Choroid plexus epithelial cell (primary cell): ENCODE measurements at regions not wholly inside any gene's neighbourhood (a gene's known extent, or its start where the extent isn't known, plus 50 kb on each side); places are given as distances from the start of the nearest gene placed in this dataset.

Experiments used
- DNase-seq: peaks from one replicate; pipeline ENCODE4 v3.0.0-alpha.2; 2010; ENCODE audit warnings: low read depth
- H3K4me3 ChIP-seq: 2 replicates; pipeline ENCODE4 v1.5.1; 2011; ENCODE audit warnings: low read depth, mild to moderate bottlenecking, control low read depth, low read length, moderate library complexity
- TF ChIP-seq, protein P1 (sequence below): conservative IDR thresholded peaks from 2 replicates; pipeline ENCODE4 v1.5.1; 2011; ENCODE audit warnings: low read depth, mild to moderate bottlenecking, control low read depth, inconsistent platforms, low read length, moderate library complexity

DNA sequence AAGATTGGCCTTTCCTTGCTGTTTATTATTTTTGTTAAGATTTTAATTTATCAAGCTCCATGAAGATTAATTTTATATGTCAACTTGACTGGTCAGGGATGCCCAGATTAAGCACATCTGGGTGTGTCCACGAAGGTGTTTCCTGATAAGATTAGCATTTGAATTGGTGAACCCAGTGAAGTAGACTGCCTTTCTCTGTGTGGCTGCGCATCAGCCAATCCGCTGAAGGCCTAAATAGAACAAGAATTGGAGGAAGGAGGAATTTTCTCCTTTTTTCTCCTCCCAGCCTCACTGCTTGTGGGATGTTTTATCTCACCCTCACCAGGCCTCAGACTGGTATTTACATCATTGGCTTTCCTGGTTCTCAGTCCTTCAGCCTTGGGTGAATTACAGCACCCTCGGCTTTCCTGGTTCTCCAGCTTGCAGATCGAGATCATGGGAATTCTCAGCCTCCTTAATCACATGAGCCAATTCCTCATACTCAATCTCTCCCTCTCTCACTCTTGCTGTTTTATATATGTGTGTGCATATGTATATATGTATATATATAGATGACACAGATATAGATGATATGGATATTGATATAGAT lies 135.4 kb upstream of the SPEF2 start:
- no peak for DNase-seq
- TF ChIP-seq, protein P1, sequence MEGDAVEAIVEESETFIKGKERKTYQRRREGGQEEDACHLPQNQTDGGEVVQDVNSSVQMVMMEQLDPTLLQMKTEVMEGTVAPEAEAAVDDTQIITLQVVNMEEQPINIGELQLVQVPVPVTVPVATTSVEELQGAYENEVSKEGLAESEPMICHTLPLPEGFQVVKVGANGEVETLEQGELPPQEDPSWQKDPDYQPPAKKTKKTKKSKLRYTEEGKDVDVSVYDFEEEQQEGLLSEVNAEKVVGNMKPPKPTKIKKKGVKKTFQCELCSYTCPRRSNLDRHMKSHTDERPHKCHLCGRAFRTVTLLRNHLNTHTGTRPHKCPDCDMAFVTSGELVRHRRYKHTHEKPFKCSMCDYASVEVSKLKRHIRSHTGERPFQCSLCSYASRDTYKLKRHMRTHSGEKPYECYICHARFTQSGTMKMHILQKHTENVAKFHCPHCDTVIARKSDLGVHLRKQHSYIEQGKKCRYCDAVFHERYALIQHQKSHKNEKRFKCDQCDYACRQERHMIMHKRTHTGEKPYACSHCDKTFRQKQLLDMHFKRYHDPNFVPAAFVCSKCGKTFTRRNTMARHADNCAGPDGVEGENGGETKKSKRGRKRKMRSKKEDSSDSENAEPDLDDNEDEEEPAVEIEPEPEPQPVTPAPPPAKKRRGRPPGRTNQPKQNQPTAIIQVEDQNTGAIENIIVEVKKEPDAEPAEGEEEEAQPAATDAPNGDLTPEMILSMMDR, result no peak

DNA sequence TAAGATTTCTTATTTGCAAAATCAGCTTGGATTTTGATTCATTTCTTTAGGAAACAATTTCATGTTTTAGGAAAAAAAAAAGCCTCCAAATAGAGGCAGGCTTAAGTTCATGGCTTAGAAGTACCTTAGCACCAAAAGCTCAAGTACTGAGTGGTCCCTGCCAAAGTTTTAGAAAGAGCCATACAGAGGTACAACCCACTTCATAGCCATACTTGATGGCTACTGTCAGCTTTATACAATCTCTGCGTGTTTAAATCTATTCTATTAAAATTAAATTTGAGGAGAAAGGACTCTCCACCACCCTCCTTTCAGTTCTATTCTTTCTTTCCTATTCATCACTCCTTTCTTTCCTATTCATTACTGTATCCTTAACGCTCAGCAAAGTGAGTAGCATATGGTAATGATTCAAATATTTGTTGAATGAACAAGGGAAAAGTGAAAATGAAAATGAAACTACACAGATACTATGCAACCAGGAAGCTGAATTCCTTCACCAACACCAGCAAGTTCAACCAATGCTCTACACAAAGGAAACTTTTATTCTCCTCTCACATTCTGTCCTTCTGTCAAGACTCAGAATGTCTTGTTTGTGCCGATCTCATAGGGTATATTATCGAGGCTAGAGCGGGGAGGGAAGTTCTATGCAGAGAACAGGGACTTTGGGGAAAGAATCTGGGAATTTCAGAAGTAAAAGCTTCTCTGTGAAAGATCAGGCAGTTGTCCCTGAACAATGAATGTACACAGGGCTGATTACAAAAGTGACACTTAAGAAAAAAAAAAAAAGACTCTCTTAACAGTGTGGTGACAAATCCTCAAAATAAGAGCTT lies 138.6 kb upstream of the SPEF2 start:
- peak overlapping the region; percentile 47 for H3K4me3 ChIP-seq
- TF ChIP-seq, protein P1, result no peak
- DNase-seq, result peak; percentile 67

More for the DNA sequence above, 135.4 kb upstream of the SPEF2 start:
- H3K4me3 ChIP-seq, result no peak overlapping the region

DNA sequence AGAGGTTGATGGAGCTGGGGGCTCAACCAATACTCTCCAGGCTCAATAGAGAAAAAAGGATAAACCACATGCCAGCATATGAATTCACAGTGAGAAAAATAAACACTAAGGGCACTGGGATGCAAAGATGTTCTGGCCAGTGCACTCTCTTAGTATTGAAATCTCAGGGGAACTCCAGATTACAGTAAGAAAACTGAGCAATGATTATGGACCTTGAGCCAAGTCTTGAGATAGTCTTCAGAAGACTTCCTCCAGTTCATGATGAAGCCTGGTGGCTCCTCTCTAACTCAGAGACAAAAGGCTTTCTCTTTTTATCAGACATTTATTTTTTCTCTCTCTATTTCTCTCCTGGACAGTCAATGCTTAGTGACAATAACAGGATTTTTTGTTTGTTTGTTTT lies 139.8 kb upstream of the SPEF2 start:
- TF ChIP-seq, protein P1, result no peak
- no peak overlapping the region for H3K4me3 ChIP-seq
- no peak for DNase-seq

DNA sequence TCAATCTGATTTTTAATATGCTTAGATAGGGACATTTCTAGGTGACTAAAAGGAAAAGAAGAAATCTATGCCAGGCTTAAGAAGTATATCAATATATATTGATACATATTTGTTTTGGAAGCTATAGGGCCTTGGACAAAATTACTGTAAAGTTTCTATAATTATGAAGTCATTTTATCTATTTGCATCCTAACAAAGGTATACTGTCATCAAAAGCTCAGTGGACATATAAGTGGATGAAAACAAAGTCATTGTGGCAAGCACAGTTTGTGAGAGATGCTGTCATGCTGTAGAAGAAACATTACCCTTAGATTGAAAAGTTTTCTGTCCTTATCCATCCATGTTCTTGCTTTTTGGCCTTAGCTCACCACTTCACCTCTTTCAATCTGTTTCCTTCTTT lies 140.3 kb upstream of the SPEF2 start:
- TF ChIP-seq, protein P1, result no peak
- no peak overlapping the region for H3K4me3 ChIP-seq
- no peak for DNase-seq

DNA sequence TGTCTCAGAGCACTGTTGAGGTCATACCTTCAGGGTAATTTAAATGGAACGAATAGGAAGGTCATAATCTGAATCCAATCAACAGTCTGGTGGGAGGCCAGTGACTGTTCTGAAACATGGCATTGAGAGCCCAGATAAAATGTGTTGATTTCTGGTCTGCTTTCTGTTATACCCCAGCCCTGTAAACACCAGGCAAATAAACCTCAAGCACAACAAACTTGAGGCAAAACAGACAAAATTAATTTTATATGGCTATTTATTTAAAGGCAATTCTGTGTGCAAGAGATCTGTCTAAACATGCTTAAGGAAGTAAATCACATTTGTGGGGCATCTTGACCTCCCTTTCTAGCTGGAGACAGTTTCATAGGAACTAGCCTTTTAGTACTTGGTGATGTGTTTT lies 140.9 kb upstream of the SPEF2 start:
- TF ChIP-seq, protein P1, result no peak
- no peak overlapping the region for H3K4me3 ChIP-seq
- no peak for DNase-seq

DNA sequence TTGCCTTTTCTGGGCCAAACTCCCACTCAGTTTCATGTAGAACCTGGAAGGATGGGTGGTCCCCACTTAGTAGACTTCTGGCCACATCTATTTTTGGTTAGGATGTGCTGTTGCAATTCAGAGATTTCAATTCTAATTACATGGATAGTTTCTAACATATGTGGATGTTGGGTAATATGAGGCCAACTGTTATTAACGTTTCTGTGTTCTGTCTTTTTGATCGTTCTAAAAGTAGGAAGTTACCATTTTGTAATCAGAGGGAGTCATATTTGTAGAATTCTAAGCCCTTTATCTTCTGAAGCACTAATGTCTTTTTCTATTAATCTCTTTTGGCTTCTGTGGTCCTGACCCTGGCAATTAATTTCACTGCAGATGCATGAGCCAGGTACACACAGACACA lies 141.6 kb upstream of the SPEF2 start:
- H3K4me3 ChIP-seq, result no peak overlapping the region
- TF ChIP-seq, protein P1, result no peak
- DNase-seq, result no peak

DNA sequence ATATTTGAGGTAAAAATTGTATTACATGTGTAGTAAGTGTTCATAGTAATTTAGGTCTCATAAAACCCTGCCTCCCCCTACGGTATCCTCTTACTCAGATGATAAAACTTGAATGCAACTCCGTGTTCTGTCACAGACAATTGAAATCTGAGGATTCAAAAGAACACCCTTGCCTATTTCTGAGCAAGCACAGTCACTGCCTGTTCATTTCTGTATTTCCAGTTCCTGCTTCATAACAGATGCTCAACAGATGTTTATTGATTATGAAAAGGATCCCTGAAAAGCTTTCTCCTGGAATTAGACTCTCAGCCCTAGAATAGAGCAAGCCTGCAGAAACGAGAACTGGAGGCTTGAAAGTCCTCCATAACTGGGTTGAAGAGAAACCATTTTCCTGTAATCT lies 144.1 kb upstream of the SPEF2 start:
- no peak overlapping the region for H3K4me3 ChIP-seq
- no peak for DNase-seq
- TF ChIP-seq, protein P1, result no peak
